ENCODE measurements at regions not wholly inside any gene's neighbourhood (a gene's known extent, or its start where the extent isn't known, plus 50 kb on each side); places are given as distances from the start of the nearest gene placed in this dataset.

DNA sequence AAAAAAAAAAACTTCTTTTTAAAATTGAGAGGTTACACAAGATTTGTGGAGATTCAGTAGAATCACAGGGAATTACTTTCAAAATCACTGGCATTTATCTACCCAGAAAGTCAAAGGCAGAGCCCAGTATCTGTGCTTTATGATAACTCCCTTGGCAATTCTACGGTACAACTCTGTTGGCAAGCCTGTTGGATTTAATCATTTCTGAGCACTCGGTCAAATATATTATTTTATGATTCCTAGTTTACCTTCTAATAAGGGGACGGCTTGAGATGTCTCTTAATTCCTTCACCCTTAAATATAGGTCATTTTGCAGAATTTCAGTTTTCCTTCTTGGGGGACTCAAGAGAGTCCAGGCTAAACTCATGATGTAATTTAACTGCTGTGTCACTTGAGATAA, 987.6 kb downstream of the EFNB2 start:
- Histone ChIP-seq H3K9me3 (ENCODE audit: control insufficient read depth, insufficient read depth, low read depth, low read length) (no peaks in the 10 kb centered on the region), H3K27ac (ENCODE audit: extremely low read depth, low read depth, low read length) (no peak overlapping the region), H3K36me3 (ENCODE audit: control insufficient read depth in 2 of 2, insufficient read depth in 1 of 2, low read length in 2 of 2) (no peaks in the 10 kb centered on the region), H3K4me3 (ENCODE audit: low read depth, low read length) (no peak overlapping the region), H3K4me1 (ENCODE audit: control insufficient read depth, insufficient read depth, low read length) (no peaks in the 10 kb centered on the region)
- CTCF ChIA-PET: no interaction called here
- TF ChIP-seq ZIC2 (tag by site-specific recombination; IDR thresholded peaks at IDR 0.05) (no peak), ZNF639 (tag by site-specific recombination; IDR thresholded peaks at IDR 0.05) (no peak)
- POLR2A ChIA-PET: no interaction called here

DNA sequence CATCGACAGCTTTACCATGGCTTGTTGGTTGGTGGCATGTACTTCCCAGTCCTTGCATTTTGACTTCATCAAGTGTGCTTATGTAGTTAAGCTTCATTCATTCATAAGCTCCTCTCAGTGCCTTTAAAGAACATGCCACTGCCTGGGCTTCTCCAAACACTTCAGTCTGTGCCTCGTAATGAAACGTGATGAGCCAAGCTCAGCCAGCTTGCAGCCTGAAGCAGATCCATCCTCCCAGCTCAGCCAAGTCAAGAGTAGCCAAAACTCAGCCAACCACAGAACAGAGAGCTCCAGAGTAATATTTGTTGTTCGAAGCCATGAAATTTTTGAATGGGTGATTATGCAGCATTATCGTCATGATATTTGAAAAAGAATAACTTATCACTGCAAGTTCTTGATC, 989.7 kb downstream of the EFNB2 start:
- Histone ChIP-seq H3K9me3 (ENCODE audit: control insufficient read depth, insufficient read depth, low read depth, low read length) (no peaks in the 10 kb centered on the region), H3K36me3 (ENCODE audit: control insufficient read depth in 2 of 2, insufficient read depth in 1 of 2, low read length in 2 of 2) (no peaks in the 10 kb centered on the region), H3K4me1 (ENCODE audit: control insufficient read depth, insufficient read depth, low read length) (no peaks in the 10 kb centered on the region), H3K27ac (ENCODE audit: extremely low read depth, low read depth, low read length) (no peak overlapping the region), H3K4me3 (ENCODE audit: low read depth, low read length) (no peak overlapping the region)
- TF ChIP-seq ZNF10 (tag by site-specific recombination; IDR thresholded peaks at IDR 0.05) (no peak), ZNF776 (tag by site-specific recombination; IDR thresholded peaks at IDR 0.05; ENCODE audit: borderline replicate concordance) (no peak), ZBTB21 (tag by site-specific recombination; IDR thresholded peaks at IDR 0.05) (no peak), ZNF311 (tag by site-specific recombination; IDR thresholded peaks at IDR 0.05; ENCODE audit: borderline replicate concordance) (no peak), ZNF223 (tag by site-specific recombination; IDR thresholded peaks at IDR 0.05) (no peak), ZNF560 (tag by site-specific recombination; IDR thresholded peaks at IDR 0.05; ENCODE audit: borderline replicate concordance) (no peak), ZNF394 (tag by site-specific recombination; IDR thresholded peaks at IDR 0.05; ENCODE audit: borderline replicate concordance) (no peak), WT1 (tag by site-specific recombination; IDR thresholded peaks at IDR 0.05) (no peak), GLIS2 (tag by site-specific recombination; IDR thresholded peaks at IDR 0.05) (no peak), KLF1 (tag by site-specific recombination; IDR thresholded peaks at IDR 0.05) (no peak), ZBTB1 (tag by site-specific recombination; IDR thresholded peaks at IDR 0.05) (no peak), ZNF692 (tag by site-specific recombination; IDR thresholded peaks at IDR 0.05) (no peak), ZSCAN23 (tag by site-specific recombination; IDR thresholded peaks at IDR 0.05) (no peak), ZNF112 (tag by site-specific recombination; IDR thresholded peaks at IDR 0.05) (no peak)
- TF ChIP-seq, protein P1, sequence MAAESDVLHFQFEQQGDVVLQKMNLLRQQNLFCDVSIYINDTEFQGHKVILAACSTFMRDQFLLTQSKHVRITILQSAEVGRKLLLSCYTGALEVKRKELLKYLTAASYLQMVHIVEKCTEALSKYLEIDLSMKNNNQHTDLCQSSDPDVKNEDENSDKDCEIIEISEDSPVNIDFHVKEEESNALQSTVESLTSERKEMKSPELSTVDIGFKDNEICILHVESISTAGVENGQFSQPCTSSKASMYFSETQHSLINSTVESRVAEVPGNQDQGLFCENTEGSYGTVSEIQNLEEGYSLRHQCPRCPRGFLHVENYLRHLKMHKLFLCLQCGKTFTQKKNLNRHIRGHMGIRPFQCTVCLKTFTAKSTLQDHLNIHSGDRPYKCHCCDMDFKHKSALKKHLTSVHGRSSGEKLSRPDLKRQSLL (tag by site-specific recombination; IDR thresholded peaks at IDR 0.05): no peak
- ChIA-PET CTCF (no interaction called here), POLR2A (no interaction called here)

DNA sequence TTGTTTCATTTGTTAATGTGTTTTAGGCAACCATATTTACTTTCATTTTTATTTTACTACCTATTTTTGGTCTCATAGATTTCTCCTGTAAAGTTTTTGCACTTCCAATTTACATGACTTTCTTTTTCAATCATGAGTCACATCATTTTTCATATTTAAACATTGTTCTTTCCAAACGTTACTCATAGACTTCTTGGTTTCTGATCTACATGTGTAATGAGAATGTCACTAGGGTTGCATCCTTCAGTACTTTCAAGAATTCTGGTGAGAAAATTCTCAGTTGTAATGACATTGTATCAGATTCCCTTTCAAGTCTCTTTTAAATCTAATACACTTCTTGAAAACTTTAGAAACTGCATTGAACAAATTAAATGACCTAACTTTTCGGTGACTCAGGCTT, 991.7 kb downstream of the EFNB2 start:
- H3K4me3 ChIP-seq (ENCODE audit: low read depth, low read length): no peak overlapping the region
- H3K36me3 ChIP-seq (ENCODE audit: control insufficient read depth in 2 of 2, insufficient read depth in 1 of 2, low read length in 2 of 2): no peaks in the 10 kb centered on the region
- no peaks in the 10 kb centered on the region for H3K4me1 ChIP-seq (ENCODE audit: control insufficient read depth, insufficient read depth, low read length)
- POLR2A ChIA-PET: no interaction called here
- no peaks in the 10 kb centered on the region for H3K9me3 ChIP-seq (ENCODE audit: control insufficient read depth, insufficient read depth, low read depth, low read length)
- CTCF ChIA-PET: no interaction called here
- H3K27ac ChIP-seq (ENCODE audit: extremely low read depth, low read depth, low read length): no peak overlapping the region
- TF ChIP-seq ZNF843 (tag by site-specific recombination; IDR thresholded peaks at IDR 0.05) (no peak), ZNF747 (tag by site-specific recombination; IDR thresholded peaks at IDR 0.05) (no peak), ZNF580 (tag by site-specific recombination; IDR thresholded peaks at IDR 0.05) (no peak), ZBTB1 (tag by site-specific recombination; IDR thresholded peaks at IDR 0.05) (no peak), WT1 (tag by site-specific recombination; IDR thresholded peaks at IDR 0.05) (no peak)
- TF ChIP-seq, protein P2, sequence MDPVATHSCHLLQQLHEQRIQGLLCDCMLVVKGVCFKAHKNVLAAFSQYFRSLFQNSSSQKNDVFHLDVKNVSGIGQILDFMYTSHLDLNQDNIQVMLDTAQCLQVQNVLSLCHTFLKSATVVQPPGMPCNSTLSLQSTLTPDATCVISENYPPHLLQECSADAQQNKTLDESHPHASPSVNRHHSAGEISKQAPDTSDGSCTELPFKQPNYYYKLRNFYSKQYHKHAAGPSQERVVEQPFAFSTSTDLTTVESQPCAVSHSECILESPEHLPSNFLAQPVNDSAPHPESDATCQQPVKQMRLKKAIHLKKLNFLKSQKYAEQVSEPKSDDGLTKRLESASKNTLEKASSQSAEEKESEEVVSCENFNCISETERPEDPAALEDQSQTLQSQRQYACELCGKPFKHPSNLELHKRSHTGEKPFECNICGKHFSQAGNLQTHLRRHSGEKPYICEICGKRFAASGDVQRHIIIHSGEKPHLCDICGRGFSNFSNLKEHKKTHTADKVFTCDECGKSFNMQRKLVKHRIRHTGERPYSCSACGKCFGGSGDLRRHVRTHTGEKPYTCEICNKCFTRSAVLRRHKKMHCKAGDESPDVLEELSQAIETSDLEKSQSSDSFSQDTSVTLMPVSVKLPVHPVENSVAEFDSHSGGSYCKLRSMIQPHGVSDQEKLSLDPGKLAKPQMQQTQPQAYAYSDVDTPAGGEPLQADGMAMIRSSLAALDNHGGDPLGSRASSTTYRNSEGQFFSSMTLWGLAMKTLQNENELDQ (tag by site-specific recombination; IDR thresholded peaks at IDR 0.05; ENCODE audit: low read depth): no peak
